ENCODE measurements at regions not wholly inside any gene's neighbourhood (a gene's known extent, or its start where the extent isn't known, plus 50 kb on each side); places are given as distances from the start of the nearest gene placed in this dataset.

- TF ChIP-seq POLR2AphosphoS5 (IDR thresholded peaks at IDR 0.05): no peak
- TF ChIP-seq TAF1 (IDR thresholded peaks at IDR 0.05; ENCODE audit: low read depth): no peak
- TF ChIP-seq CTCF (IDR thresholded peaks at IDR 0.05; ENCODE audit: poor library complexity, severe bottlenecking): no peak
- no peak for TF ChIP-seq EP300 (conservative IDR thresholded peaks at IDR 0.05; ENCODE audit: poor library complexity, severe bottlenecking)
- no peak for TF ChIP-seq EZH2 (IDR thresholded peaks at IDR 0.05; ENCODE audit: borderline replicate concordance, insufficient read depth, low read length, poor library complexity, severe bottlenecking)
- TF ChIP-seq RAD21 (conservative IDR thresholded peaks at IDR 0.05): no peak
- no peak for TF ChIP-seq SMC3 (conservative IDR thresholded peaks at IDR 0.05; ENCODE audit: poor library complexity)
- TF ChIP-seq MXI1 (conservative IDR thresholded peaks at IDR 0.05; ENCODE audit: poor library complexity, severe bottlenecking): no peak
Measured at GRCh38 chr5:33363537-33363936, 77.2 kb upstream of the TARS1 start.

Measured in neural cell (in vitro differentiated cells).